ENCODE measurements at regions not wholly inside any gene's neighbourhood (a gene's known extent, or its start where the extent isn't known, plus 50 kb on each side); places are given as distances from the start of the nearest gene placed in this dataset.

DNA sequence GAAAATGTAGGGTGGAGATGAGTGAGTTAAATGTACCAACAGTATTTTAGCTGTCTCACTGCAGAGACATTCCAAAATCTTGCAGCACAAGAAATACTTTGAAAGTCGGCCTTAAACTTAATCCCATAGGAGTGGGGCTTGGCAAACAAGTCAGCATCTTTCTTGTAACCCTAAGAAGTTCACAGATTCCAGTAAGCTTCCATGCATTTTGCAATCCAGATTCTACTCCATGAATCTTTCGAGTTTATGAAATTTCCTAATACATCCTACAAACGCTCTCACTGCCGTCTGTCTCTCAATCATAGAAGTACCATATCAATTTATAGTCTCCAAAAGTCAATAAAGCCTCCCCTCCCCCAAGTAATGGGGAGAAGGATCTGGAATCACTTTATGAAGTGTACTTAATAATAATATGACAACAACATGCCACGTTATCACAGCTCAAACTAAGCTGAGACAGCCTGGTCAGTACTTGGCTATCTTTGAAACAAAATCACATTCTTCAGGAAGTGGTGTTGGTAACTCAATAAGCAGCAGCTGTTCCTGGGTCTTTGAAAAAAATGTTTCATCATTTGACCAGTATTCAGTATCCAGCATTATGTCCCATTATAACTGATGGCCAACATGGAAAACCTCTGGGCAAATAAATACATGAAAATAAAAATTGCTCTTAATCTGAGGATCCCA lies 317.4 kb upstream of the RUNX1 start:
- no peaks in the 10 kb centered on the region for H3K4me1 Mint-ChIP-seq
- no peaks in the 10 kb centered on the region for H3K9me3 Mint-ChIP-seq
- no peaks in the 10 kb centered on the region for H3K36me3 Mint-ChIP-seq
- no peaks in the 10 kb centered on the region for H3K27me3 Mint-ChIP-seq
- H3K27ac Mint-ChIP-seq: no peak overlapping the region
- no peak overlapping the region for H3K4me3 Mint-ChIP-seq

DNA sequence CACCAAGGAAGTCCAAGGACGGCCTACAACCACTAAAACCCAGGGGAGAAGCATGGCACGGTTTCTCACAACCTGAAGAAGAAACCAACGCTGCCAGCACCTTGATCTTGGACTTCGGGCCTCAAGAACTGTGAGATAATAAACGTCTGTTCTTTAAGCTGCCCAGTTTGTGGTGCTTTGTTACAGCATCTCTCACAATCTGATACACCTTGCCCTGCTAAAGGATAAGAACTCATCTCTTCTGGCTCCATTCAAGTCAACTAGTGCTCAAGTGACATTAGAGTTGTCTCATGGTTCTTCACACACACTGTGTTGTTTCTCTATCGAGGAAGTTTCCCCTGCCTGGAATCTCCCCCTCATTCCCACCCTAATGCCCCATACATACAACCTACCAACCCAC lies 314.4 kb upstream of the RUNX1 start:
- H3K9me3 Mint-ChIP-seq: no peaks in the 10 kb centered on the region
- no peaks in the 10 kb centered on the region for H3K36me3 Mint-ChIP-seq
- H3K27me3 Mint-ChIP-seq: no peaks in the 10 kb centered on the region
- no peak overlapping the region for H3K4me3 Mint-ChIP-seq
- H3K27ac Mint-ChIP-seq: no peak overlapping the region
- H3K4me1 Mint-ChIP-seq: no peaks in the 10 kb centered on the region

DNA sequence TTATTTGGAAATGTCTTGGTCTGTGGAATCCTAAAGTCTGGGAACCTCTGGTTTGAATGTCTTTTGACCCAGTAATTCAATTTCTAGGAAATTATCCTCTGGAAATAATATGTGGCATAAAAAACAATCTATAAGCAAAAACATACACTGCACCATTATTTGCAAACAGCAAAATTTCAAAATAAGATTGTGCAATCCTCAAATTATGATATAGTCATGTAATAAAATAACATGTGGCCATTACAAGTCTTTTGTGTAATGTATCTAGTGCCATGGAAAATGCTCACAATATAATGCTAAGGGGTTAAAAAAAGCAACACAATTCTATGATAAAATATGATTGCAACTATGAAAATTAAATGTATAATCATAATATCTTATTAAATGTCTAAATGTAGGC lies 312.9 kb upstream of the RUNX1 start:
- H3K27me3 Mint-ChIP-seq: no peaks in the 10 kb centered on the region
- H3K4me3 Mint-ChIP-seq: no peak overlapping the region
- H3K4me1 Mint-ChIP-seq: peaks cover 9% of the 10 kb centered on the region
- H3K36me3 Mint-ChIP-seq: no peaks in the 10 kb centered on the region
- no peaks in the 10 kb centered on the region for H3K9me3 Mint-ChIP-seq
- no peak overlapping the region for H3K27ac Mint-ChIP-seq

DNA sequence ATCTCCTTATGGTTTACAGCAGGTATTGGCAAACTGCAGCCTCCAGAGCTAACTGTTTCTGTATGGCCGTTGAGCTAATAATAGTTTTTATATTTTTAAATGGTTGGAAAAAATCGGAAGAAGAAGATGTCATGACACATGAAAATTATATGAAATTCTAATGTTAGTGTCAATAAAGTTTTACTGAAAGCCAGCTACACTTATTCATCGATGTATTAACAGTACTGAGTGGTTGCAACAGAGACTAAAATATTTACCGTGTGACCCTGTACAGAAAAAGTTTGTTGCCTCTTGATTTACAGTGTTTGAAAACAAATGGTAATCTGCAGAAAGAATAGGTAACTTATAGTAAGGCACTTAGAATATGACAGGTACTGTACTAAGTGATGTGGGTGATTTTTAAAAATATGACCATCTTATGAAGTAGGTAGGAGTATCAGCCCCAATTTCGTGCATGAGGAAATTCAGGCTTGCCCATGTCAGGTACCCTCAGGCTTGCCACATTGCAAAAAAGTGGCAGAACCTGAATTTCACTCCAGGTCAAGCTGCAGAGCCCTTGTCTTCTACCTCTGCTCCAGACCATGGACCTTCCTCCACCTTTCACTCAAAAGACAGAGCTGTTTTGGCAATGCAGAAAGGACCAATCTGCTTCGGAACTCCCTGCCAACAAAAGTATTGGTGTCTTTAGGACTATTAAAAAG lies 311.9 kb upstream of the RUNX1 start:
- Mint-ChIP-seq H3K36me3 (no peaks in the 10 kb centered on the region), H3K27me3 (no peaks in the 10 kb centered on the region), H3K4me1 (peaks cover 13% of the 10 kb centered on the region), H3K9me3 (no peaks in the 10 kb centered on the region), H3K4me3 (no peak overlapping the region), H3K27ac (no peak overlapping the region)

DNA sequence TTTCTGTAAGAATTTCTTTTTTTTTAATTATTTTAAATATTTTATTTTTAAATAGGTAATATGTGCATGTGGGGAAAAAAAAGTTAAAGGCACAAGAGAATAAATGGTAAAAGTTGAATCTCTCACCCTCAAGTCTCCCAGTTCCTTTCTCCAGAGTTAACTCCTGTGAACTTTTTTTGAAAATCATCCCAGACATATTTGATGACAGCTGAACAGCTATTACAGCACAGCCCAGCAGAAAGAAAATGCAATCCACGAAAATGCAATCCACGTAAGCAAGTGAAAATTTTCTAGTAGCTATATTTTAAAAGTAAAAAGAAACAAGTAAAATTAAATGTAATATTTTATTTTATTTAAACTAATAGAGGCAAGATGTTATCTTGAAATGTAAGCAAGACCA lies 310.0 kb upstream of the RUNX1 start:
- Mint-ChIP-seq H3K4me3 (no peak overlapping the region), H3K36me3 (no peaks in the 10 kb centered on the region)

DNA sequence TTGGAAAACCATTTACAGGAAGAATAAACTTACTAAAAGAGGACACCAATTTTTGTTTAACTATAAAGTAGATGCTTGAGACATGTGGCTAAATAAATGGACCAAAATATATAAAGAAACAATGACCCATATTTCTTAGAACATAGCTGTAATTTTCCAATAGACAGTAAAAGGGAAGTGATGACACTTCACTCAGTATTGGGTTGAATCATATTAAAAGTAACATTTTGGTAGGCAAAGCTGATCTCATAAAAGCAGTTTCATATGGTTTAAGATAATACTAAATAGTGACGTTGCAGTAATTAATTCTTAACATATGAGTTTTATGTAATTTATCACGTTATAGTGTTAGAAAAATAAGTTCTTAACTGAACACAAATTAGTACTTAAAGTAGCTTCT lies 308.9 kb upstream of the RUNX1 start:
- H3K9me3 Mint-ChIP-seq: no peaks in the 10 kb centered on the region
- peak overlapping the region; percentile 90 for H3K27ac Mint-ChIP-seq
- no peaks in the 10 kb centered on the region for H3K27me3 Mint-ChIP-seq
- no peak overlapping the region for H3K4me3 Mint-ChIP-seq
- no peaks in the 10 kb centered on the region for H3K36me3 Mint-ChIP-seq
- peaks cover 13% of the 10 kb centered on the region for H3K4me1 Mint-ChIP-seq

More for the DNA sequence above, 310.0 kb upstream of the RUNX1 start:
- Mint-ChIP-seq H3K27me3 (no peaks in the 10 kb centered on the region), H3K27ac (no peak overlapping the region), H3K9me3 (no peaks in the 10 kb centered on the region), H3K4me1 (peaks cover 13% of the 10 kb centered on the region)

DNA sequence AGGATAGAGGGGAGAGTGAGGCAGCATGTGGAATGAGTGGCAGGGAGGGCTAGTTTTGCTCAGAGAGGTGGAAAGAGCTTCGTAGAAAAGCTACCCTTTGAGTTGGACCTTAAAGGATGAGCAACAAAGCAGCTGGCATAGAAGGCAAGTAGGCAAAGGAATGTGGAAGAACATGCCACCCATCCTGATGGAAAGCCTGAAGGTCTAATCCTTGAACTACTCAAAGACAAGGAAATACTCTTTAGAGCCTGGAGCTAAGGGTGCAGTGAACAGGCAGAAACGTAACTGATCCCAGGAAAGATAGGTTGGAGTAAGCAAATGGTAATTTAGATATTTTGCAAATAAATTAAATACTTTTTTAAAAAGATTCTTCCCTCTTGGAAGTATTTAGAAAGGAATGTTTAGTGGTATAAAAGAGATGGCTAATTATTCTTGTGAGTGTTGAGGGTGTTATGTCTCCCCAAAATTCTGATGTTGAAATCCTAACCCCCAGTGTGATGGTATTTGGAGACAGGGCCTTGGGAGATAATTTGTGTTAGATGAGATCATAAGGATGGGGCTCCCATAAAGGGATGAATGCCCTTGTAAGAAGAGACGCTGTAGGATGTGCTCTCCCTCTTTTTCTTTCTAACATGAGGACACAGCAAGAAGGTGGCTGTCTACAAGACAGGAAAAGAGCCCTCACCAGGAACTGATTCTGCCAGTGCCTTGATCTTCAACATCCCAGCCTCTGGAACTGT lies 308.1 kb upstream of the RUNX1 start:
- Mint-ChIP-seq H3K36me3 (no peaks in the 10 kb centered on the region), H3K4me3 (no peak overlapping the region), H3K27ac (peak overlapping the region; percentile 90), H3K4me1 (peaks cover 14% of the 10 kb centered on the region), H3K27me3 (no peaks in the 10 kb centered on the region), H3K9me3 (no peaks in the 10 kb centered on the region)

DNA sequence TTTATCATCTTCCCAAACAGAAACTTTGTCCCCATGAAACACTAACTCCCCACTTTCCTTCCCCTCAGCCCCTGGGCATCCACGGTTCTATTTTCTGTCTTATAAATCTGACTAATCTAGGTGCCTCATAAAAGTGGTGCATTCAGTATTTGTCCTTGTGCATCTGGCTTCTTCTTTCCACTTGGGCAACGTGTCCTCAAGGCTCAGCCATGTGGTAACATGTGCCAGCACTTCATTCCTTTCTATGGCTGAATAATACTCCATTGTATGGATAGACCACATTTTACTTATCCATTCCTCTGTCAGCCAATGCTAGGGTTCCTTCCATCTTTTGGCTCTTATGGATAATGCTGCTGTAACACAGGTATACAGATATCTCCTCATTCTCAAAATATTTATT lies 305.0 kb upstream of the RUNX1 start:
- H3K27me3 Mint-ChIP-seq: no peaks in the 10 kb centered on the region
- no peak overlapping the region for H3K4me3 Mint-ChIP-seq
- H3K36me3 Mint-ChIP-seq: no peaks in the 10 kb centered on the region
- H3K27ac Mint-ChIP-seq: no peak overlapping the region
- peaks cover 30% of the 10 kb centered on the region for H3K4me1 Mint-ChIP-seq
- no peaks in the 10 kb centered on the region for H3K9me3 Mint-ChIP-seq

DNA sequence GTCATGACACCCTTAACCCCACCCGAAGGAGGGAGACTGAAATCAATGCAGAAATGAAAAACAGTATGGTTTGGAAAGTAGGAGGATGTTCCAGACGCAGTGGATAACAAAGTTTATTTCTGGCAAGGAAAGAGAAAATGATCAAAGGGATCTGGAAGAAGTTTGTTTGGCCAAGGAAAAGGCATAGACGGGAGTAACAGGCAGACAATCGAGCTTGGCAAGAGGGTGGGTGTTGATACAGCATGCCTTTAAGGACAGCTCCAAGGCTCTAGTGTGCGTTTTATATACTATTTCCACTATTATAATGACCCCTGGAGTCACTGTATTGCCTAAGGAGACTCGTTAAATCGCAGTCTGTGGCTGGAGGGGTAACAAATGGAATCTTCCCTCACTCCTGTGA lies 303.7 kb upstream of the RUNX1 start:
- H3K27ac Mint-ChIP-seq: peak overlapping the region; percentile 80
- peaks cover 28% of the 10 kb centered on the region for H3K4me1 Mint-ChIP-seq
- no peaks in the 10 kb centered on the region for H3K36me3 Mint-ChIP-seq
- no peak overlapping the region for H3K4me3 Mint-ChIP-seq
- H3K27me3 Mint-ChIP-seq: no peaks in the 10 kb centered on the region
- H3K9me3 Mint-ChIP-seq: no peaks in the 10 kb centered on the region

DNA sequence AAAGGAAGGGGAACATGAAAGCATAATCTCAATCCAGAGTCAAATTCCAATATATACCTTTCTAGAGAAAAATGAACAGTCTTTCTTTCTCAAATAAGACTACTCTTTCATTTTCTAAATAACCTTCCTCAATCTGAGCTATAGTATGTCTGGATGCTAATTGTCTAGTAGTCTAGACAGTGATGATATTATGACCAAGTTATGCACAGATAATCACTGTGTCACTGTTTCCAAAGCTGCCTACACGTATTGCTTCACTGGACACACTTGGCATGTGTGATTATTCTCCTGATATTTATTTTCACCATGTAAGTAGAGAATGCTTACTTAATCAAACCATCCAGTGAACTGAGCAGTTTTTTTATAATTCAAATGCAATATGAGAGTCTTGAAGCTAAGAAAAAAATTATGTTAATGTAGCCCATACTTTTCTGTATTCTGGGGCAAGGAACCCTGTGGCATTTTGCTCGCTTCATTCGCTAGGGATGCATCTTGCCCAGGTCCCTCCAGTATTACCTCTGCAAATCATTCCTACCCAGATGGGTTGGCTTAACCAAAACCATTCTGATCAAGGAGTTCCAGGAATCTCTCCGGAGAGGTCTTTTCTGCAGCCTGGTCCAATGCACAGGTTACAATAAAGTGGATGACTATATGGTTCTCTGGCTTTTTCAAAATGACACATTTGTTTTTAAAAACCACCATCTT lies 303.1 kb upstream of the RUNX1 start:
- Mint-ChIP-seq H3K36me3 (no peaks in the 10 kb centered on the region), H3K27ac (peak overlapping the region; percentile 85), H3K9me3 (no peaks in the 10 kb centered on the region), H3K4me3 (no peak overlapping the region), H3K27me3 (no peaks in the 10 kb centered on the region), H3K4me1 (peaks cover 22% of the 10 kb centered on the region)

DNA sequence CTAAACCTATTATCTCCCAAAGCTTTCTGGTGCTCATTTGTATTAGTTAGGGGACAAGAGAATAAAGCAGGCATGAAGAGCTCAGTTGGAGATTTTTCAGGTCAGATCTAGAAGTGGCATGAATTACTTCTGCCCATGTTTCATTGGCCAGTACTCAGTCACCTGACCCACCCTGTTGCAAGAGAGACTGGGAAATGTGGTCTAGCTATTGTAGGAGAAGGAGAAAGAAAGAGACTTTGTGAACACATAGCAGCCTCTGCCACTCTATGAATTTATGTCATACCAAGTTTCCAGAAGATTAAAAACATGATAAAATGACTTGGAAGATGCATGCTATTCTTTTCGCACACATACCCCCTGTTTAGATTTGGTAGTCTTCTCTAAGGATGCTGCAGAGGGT lies 302.3 kb upstream of the RUNX1 start:
- H3K4me1 Mint-ChIP-seq: peaks cover 17% of the 10 kb centered on the region
- H3K27me3 Mint-ChIP-seq: no peaks in the 10 kb centered on the region
- H3K36me3 Mint-ChIP-seq: no peaks in the 10 kb centered on the region
- H3K27ac Mint-ChIP-seq: peak overlapping the region; percentile 85
- peak overlapping the region; percentile 47 for H3K4me3 Mint-ChIP-seq
- no peaks in the 10 kb centered on the region for H3K9me3 Mint-ChIP-seq

DNA sequence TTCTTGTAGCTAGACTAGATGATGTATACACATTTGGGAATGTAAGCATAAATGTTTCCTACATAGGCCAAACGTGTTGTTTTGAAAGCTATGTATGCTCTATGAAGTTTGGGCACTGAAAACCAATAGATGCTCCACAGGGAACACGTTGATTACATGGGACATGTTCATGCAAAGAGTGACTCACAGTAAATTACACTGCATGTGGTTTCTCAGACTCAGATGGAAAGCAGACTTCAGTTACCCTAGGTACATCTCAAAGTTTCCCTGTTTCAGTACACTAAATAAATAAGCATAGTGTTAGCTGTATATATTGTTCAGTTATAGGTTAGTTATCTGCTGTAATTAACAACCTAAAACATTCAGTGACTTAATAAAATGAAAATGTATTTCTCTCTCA lies 301.9 kb upstream of the RUNX1 start:
- no peaks in the 10 kb centered on the region for H3K36me3 Mint-ChIP-seq
- H3K4me1 Mint-ChIP-seq: peaks cover 17% of the 10 kb centered on the region
- peak overlapping the region; percentile 85 for H3K27ac Mint-ChIP-seq
- H3K27me3 Mint-ChIP-seq: no peaks in the 10 kb centered on the region
- H3K4me3 Mint-ChIP-seq: peak overlapping the region; percentile 47
- no peaks in the 10 kb centered on the region for H3K9me3 Mint-ChIP-seq

DNA sequence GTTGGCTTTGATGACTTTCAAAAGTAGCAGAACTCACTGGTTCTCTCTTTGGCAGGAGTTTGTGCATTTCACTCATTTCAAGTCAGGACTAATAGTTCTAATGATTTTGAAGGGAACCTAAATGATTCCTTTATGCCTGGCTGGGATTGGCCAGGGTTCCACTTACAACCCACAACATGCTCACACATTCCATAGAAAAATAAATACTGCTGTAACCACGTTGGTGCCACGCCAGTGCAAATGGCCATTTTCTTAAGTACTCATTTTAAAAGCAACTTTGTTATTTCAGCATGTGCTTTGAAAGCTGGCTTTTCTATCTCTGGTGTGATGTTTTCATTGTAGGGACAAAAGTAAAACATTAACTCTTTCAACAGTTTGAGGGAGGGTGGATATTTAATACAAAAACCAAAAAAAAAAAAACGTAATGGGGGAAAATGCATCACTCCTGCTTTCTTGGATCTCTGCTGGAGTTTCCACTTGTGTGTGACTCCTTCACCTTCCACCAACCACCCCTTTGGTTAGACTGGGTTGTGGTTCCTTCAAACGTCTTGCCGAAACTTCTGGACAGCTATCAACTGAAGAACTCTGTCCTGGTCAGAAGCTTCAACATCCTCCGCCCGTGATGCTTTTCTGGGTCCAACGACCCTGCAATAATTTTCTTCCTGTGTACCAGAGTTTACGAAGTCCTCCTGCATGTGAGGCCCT lies 300.4 kb upstream of the RUNX1 start:
- Mint-ChIP-seq H3K4me1 (peaks cover 17% of the 10 kb centered on the region), H3K4me3 (no peak overlapping the region), H3K36me3 (no peaks in the 10 kb centered on the region), H3K27me3 (no peaks in the 10 kb centered on the region), H3K27ac (no peak overlapping the region), H3K9me3 (no peaks in the 10 kb centered on the region)

DNA sequence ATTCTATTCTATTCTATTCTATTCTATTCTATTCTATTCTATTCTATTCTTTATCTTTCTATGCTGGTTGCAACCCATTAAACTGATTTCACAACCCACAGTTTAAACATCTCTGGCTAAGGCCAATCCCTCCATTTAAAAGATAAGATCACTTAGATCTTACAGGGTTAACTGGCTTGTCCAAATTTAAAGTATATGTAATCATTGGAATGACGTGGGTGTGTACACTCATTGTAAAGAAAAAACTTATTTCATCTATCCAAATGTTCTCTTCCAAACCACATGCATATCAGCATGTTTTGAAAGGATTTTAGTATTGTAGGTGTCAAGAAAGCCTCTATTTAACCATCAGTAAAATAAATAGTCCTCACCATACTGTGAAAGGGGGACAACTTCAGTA lies 299.6 kb upstream of the RUNX1 start:
- Mint-ChIP-seq H3K36me3 (no peaks in the 10 kb centered on the region), H3K27me3 (no peaks in the 10 kb centered on the region), H3K4me3 (no peak overlapping the region), H3K27ac (no peak overlapping the region), H3K4me1 (peaks cover 20% of the 10 kb centered on the region), H3K9me3 (no peaks in the 10 kb centered on the region)

DNA sequence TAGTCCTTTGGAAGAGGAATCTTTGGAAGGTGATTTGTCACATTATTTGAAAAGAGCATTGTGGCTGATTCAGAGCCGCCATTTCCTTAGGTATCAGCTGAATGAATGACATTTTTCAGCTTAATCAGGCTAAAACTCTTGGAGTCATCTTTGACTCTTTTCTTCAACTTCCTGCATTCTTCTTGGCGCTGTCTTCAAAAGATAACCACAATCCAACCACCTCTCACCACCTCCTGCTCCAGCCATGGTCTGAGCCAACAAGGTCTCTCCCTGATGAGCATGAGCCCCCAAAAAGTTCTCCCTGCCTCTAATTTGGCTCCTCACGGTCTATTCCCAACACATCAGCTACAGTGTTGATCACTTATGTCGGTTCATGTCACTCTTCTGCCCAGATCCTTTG lies 297.6 kb upstream of the RUNX1 start:
- peaks cover 33% of the 10 kb centered on the region for H3K4me1 Mint-ChIP-seq
- no peak overlapping the region for H3K27ac Mint-ChIP-seq

More for the DNA sequence above, 297.6 kb upstream of the RUNX1 start:
- Mint-ChIP-seq H3K9me3 (no peaks in the 10 kb centered on the region), H3K4me3 (no peak overlapping the region), H3K27me3 (no peaks in the 10 kb centered on the region), H3K36me3 (no peaks in the 10 kb centered on the region)

Data from activated naive CD4-positive, alpha-beta T cell treated with anti-CD3 and anti-CD28 coated beads, Interleukin-2, amount 50 U/mL, for 24 hours (primary cell).